Sigmoid colon (tissue), 6 donors: ENCODE measurements at regions not wholly inside any gene's neighbourhood (a gene's known extent, or its start where the extent isn't known, plus 50 kb on each side); places are given as distances from the start of the nearest gene placed in this dataset.

Experiments used
- DNase-seq: peaks from one replicate; pipeline ENCODE4 v3.0.0-alpha.2; 2019
- H3K27ac ChIP-seq, 4 donors: fragments of 200-600 bp; sonication (generic); one replicate each; pipeline ENCODE4 v1.5.1; 2016 to 2019; ENCODE audit warnings: mild to moderate bottlenecking in 1 of 4
- H3K27me3 ChIP-seq, 3 donors: fragments of 200-600 bp; sonication (generic); one replicate each; pipeline ENCODE4 v1.5.1; 2019; ENCODE audit warnings: mild to moderate bottlenecking in 1 of 3
- H3K36me3 ChIP-seq, 4 donors: fragments of 200-600 bp; sonication (generic); one replicate each; pipeline ENCODE4 v1.5.1; 2016 to 2019
- H3K4me1 ChIP-seq, 4 donors: fragments of 200-600 bp; sonication (generic); one replicate each; pipeline ENCODE4 v1.5.1; 2017 to 2019
- H3K4me3 ChIP-seq, 4 donors: fragments of 200-600 bp; sonication (generic); one replicate each; pipeline ENCODE4 v1.5.1; 2017 to 2019; ENCODE audit warnings: mild to moderate bottlenecking in 2 of 4, moderate library complexity in 1 of 4
- H3K9me3 ChIP-seq, 4 donors: fragments of 200-600 bp in 3 of 4; sonication (generic) in 3 of 4; one replicate each; pipeline versions ENCODE4 v1.5.1 to v1.6.1; 2013 to 2019
- CTCF ChIP-seq, 4 experiments: fragments of 450-650 bp in 3 of 4; fragments of 200-600 bp in 1 of 4; IDR thresholded peaks; one replicate each; pipeline ENCODE4 v1.5.1; 2016 to 2019; ENCODE audit warnings: antibody characterized with exemption in 4 of 4, mild to moderate bottlenecking in 3 of 4, moderate library complexity in 2 of 4
- EP300 ChIP-seq, 4 donors: sonication (generic); formaldehyde crosslinking; IDR thresholded peaks; one replicate each; pipeline ENCODE4 v1.6.1; 2017; ENCODE audit warnings: antibody characterized with exemption in 4 of 4
- POLR2A ChIP-seq, 2 donors: fragments of 450-650 bp; IDR thresholded peaks; one replicate each; pipeline ENCODE4 v1.6.1; 2016; ENCODE audit warnings: antibody characterized with exemption in 2 of 2, mild to moderate bottlenecking in 2 of 2, moderate library complexity in 2 of 2
- POLR2AphosphoS5 ChIP-seq, 4 donors: sonication (generic); formaldehyde crosslinking; IDR thresholded peaks; one replicate each; pipeline ENCODE4 v1.6.1; 2017; ENCODE audit warnings: antibody characterized with exemption in 4 of 4
- WGBS, 2 donors: extraction: QIAGEN DNeasy Blood & Tissue Kit; methylation state at CpG; one replicate each; pipeline ENCODE4 v1.1.7; 2013; 5-methylcytosine and 5-hydroxymethylcytosine counted together
- intact Hi-C: fragments of 100-400 bp; cut with DNase I; formaldehyde crosslinking; loops from one replicate; pipeline ENCODE4 v1.15.1; 2023
- donor health status: healthy with polysubstance abuse.
- donor health status: healthy.

GRCh38 chr7:15043931-15044330, 141.4 kb upstream of the DGKB start:
- TF ChIP-seq CTCF (IDR thresholded peaks at IDR 0.05): no peak
- no peak for TF ChIP-seq POLR2A (IDR thresholded peaks at IDR 0.05)
- TF ChIP-seq POLR2AphosphoS5 (IDR thresholded peaks at IDR 0.05): no peak
- TF ChIP-seq EP300 (IDR thresholded peaks at IDR 0.05): no peak
- H3K27ac ChIP-seq: no peak overlapping the region
- H3K9me3 ChIP-seq: no peaks in the 10 kb centered on the region
- H3K27me3 ChIP-seq: no peaks in the 10 kb centered on the region
- no peak for DNase-seq
- no peaks in the 10 kb centered on the region for H3K36me3 ChIP-seq
- H3K4me1 ChIP-seq: peaks cover 0 to 36% (median 12%) of the 10 kb centered on the region in 4 donors
- 76 to 82% methylated on average over 6 of the region's 6 CpGs for WGBS, 2 donors
- intact Hi-C loops: no loop called here
- no peak overlapping the region for H3K4me3 ChIP-seq

- no peaks in the 10 kb centered on the region for H3K27me3 ChIP-seq
- no peaks in the 10 kb centered on the region for H3K9me3 ChIP-seq
- H3K4me3 ChIP-seq: no peak overlapping the region
- H3K4me1 ChIP-seq: peaks cover 0 to 36% (median 12%) of the 10 kb centered on the region in 4 donors
- intact Hi-C loops: no loop called here
- no peak for TF ChIP-seq POLR2AphosphoS5 (IDR thresholded peaks at IDR 0.05)
- no peak for TF ChIP-seq EP300 (IDR thresholded peaks at IDR 0.05)
- TF ChIP-seq POLR2A (IDR thresholded peaks at IDR 0.05): no peak
- no peak for TF ChIP-seq CTCF (IDR thresholded peaks at IDR 0.05)
- no peaks in the 10 kb centered on the region for H3K36me3 ChIP-seq
- H3K27ac ChIP-seq: no peak overlapping the region
- 73 to 80% methylated on average over 1 of the region's 1 CpG for WGBS, 2 donors
- no peak for DNase-seq
These were observed 139.9 kb upstream of the DGKB start for GRCh38 chr7:15042285-15043065.

GRCh38 chr7:15041226-15041625, 138.7 kb upstream of the DGKB start:
- WGBS, 2 donors: 71 to 77% methylated on average over 5 of the region's 5 CpGs
- intact Hi-C loops: no loop called here

GRCh38 chr7:15035814-15036213, 133.3 kb upstream of the DGKB start:
- DNase-seq: no peak
- intact Hi-C loops: no loop called here
- Histone ChIP-seq H3K9me3 (no peaks in the 10 kb centered on the region), H3K27me3 (no peaks in the 10 kb centered on the region), H3K27ac (no peak overlapping the region), H3K4me3 (no peak overlapping the region), H3K36me3 (no peaks in the 10 kb centered on the region), H3K4me1 (peaks cover 0 to 7% (median 1%) of the 10 kb centered on the region in 4 donors)
- 92 to 97% methylated on average over 2 of the region's 2 CpGs for WGBS, 2 donors
- no peak for TF ChIP-seq EP300 (IDR thresholded peaks at IDR 0.05)

More at GRCh38 chr7:15041226-15041625, 138.7 kb upstream of the DGKB start:
- H3K4me1 ChIP-seq: peaks cover 0 to 36% (median 12%) of the 10 kb centered on the region in 4 donors
- no peaks in the 10 kb centered on the region for H3K36me3 ChIP-seq
- H3K27me3 ChIP-seq: no peaks in the 10 kb centered on the region
- no peaks in the 10 kb centered on the region for H3K9me3 ChIP-seq
- DNase-seq: no peak
- no peak overlapping the region for H3K27ac ChIP-seq
- TF ChIP-seq CTCF (IDR thresholded peaks at IDR 0.05): no peak
- no peak for TF ChIP-seq EP300 (IDR thresholded peaks at IDR 0.05)
- no peak for TF ChIP-seq POLR2A (IDR thresholded peaks at IDR 0.05)
- TF ChIP-seq POLR2AphosphoS5 (IDR thresholded peaks at IDR 0.05): no peak
- no peak overlapping the region for H3K4me3 ChIP-seq

GRCh38 chr7:15033039-15033438, 130.5 kb upstream of the DGKB start:
- Histone ChIP-seq H3K4me1 (no peaks in the 10 kb centered on the region), H3K27me3 (no peaks in the 10 kb centered on the region), H3K27ac (no peak overlapping the region), H3K36me3 (no peaks in the 10 kb centered on the region), H3K9me3 (no peaks in the 10 kb centered on the region), H3K4me3 (no peak overlapping the region)
- 82 to 85% methylated on average over 2 of the region's 2 CpGs for WGBS, 2 donors
- intact Hi-C loops: no loop called here
- TF ChIP-seq CTCF (IDR thresholded peaks at IDR 0.05) (no peak), POLR2A (IDR thresholded peaks at IDR 0.05) (no peak), POLR2AphosphoS5 (IDR thresholded peaks at IDR 0.05) (no peak), EP300 (IDR thresholded peaks at IDR 0.05) (no peak)
- no peak for DNase-seq
